Left cardiac atrium (tissue), 4 donors: ENCODE measurements at regions not wholly inside any gene's neighbourhood (a gene's known extent, or its start where the extent isn't known, plus 50 kb on each side); places are given as distances from the start of the nearest gene placed in this dataset.

Experiments used
- ATAC-seq, 2 donors: fragments of 200-7000 bp; cut with Tn5 transposase; one replicate each; pipeline ENCODE4 v1.9.1; 2020; ENCODE audit warnings: mild to moderate bottlenecking in 2 of 2, moderate library complexity in 2 of 2
- DNase-seq: peaks from one replicate; pipeline ENCODE4 v3.0.0-alpha.2; 2020
- intact Hi-C, 2 donors: fragments of 100-400 bp; cut with DNase I; formaldehyde crosslinking; loops; one replicate each; pipeline versions ENCODE4 v1.14.1 to v1.15.1; 2022 to 2023
- donor health status: DM: no; HTN: yes; CAD: no.
- donor health status: DM: no; HTN: yes; CAD: no; lungs with severe emphysema.
- donor health status: DM: yes; HTN: yes; CAD: no.
- donor health status: Dilated cardiomyopathy.

- intact Hi-C loops: no loop called here
- peak; percentile 63 for DNase-seq
Observed at GRCh38 chr6:156557251-156557910, 219.8 kb upstream of the ARID1B start.

DNA sequence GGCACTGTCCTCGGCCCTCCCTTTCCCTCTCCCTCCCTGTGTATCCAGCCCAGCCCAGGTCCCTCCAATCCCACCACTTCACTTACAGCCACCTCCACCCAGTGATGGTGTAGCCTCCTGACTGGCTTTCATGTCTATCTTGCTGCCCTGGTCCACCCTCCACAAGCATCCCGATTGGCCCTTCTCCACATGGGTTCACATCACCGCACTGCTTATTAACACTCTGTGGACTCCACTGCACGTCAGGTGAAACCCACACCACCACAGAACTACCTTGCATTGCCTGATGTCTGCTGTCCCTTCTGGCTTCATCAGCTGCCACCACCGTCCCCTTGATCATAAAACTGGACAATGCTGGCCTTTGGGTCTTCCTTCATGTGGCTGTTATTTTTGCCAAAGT lies 220.4 kb upstream of the ARID1B start:
- no peak for ATAC-seq
- intact Hi-C loops: no loop called here

More at GRCh38 chr6:156557251-156557910, 219.8 kb upstream of the ARID1B start:
- ATAC-seq: peak; percentile 79 to 93

DNA sequence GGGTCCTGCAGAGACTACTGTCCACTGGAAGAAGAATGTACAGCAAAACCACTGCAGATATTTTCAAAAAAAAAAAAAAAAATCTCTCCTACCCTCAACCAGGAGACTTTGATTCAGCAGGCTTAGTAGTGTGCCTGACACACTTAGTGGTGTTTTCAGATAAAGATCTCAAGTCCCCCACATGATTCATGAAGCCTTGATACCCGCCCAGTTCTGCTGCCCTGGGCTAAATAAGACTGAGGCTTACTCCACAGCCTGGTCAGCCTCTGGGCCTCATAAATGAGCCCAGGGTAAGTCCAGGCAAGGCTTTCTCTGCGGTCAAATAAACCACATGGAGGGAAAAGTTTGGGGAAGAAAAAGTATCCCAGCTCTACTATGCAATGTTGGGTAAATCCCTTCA lies 222.1 kb upstream of the ARID1B start:
- intact Hi-C loops: no loop called here
- ATAC-seq: no peak

More for the DNA sequence above, 220.4 kb upstream of the ARID1B start:
- DNase-seq: no peak

GRCh38 chr6:156554160-156554559 lies 223.0 kb upstream of the ARID1B start:
- intact Hi-C loops: no loop called here
- DNase-seq (no peak), ATAC-seq (no peak)

More for the DNA sequence above, 222.1 kb upstream of the ARID1B start:
- no peak for DNase-seq

DNA sequence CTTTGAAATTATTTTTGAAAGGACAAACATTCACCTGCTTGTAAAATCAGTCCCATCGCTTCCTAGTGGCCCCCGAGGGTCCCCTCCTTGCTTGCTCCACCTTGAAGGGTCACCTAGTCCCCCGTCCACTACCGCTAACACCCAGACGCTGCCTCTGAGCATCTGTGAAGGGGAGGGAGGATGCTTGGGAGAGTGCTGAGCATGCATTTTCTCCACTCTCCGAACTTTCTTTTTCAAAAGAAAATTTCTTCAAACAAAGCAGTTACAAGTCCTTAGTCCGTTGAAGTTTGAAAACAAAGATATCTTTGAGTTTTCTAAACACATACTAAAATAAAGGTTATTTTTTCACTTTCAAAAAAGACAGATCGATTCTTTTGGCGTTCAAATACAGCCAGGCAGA lies 224.3 kb upstream of the ARID1B start:
- ATAC-seq: no peak

GRCh38 chr6:156550949-156551348 lies 226.2 kb upstream of the ARID1B start:
- ATAC-seq (no peak), DNase-seq (no peak)
- intact Hi-C loops: no loop called here

More for the DNA sequence above, 224.3 kb upstream of the ARID1B start:
- intact Hi-C loops: no loop called here
- DNase-seq: no peak

- DNase-seq (no peak), ATAC-seq (no peak)
- intact Hi-C loops: no loop called here
Observed at GRCh38 chr6:156545931-156546330, 231.2 kb upstream of the ARID1B start.

- DNase-seq (no peak), ATAC-seq (no peak)
- intact Hi-C loops: no loop called here
Observed at GRCh38 chr6:156545021-156545420, 232.2 kb upstream of the ARID1B start.

DNA sequence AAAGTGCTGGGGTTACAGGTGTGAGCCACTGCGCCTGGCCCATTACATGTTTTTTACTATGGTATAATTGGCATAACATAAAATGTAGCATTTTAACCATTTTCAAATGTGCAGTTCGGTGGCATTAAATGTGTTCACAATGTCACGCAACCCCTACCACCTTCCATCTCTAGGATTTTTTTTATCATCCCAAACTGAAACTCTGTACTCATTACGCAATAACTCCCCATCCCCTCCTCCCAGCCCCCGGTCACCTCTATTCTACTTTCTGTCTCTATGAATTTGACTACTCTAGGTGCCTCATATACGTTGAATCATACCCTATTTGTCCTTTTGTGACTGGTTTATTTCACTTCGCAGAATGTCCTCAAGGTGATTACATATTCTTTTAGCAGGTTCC lies 233.1 kb upstream of the ARID1B start:
- no peak for ATAC-seq
- DNase-seq: no peak
- intact Hi-C loops: no loop called here

DNA sequence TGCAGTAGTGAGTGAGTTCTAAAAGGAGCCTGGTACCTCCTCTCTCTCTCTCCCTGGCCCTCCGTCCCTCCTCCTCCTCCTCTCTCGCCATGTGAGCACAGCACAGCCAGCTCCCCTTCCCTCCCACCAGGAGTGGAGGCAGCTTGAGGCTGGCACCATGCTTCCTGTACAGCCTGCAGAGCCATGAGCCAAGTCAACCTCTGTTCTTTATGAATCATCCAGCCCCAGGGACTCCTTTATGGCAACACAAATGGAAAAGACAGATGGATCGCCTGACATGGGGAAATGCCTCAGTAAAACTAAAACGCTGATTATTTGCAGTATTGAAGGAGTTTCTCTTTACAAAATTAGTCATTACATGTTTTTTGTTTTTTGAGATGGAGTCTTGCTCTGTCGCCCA lies 233.7 kb upstream of the ARID1B start:
- intact Hi-C loops: no loop called here
- ATAC-seq (no peak), DNase-seq (no peak)

- intact Hi-C loops: no loop called here
Observed at GRCh38 chr6:156538875-156539660, 238.1 kb upstream of the ARID1B start.

GRCh38 chr6:156534594-156534993 lies 242.6 kb upstream of the ARID1B start:
- DNase-seq: no peak
- intact Hi-C loops: no loop called here
- ATAC-seq: no peak

More at GRCh38 chr6:156538875-156539660, 238.1 kb upstream of the ARID1B start:
- ATAC-seq: no peak
- DNase-seq: no peak

- intact Hi-C loops: no loop called here
- DNase-seq (no peak), ATAC-seq (no peak)
Observed at GRCh38 chr6:156533872-156534524, 243.2 kb upstream of the ARID1B start.

DNA sequence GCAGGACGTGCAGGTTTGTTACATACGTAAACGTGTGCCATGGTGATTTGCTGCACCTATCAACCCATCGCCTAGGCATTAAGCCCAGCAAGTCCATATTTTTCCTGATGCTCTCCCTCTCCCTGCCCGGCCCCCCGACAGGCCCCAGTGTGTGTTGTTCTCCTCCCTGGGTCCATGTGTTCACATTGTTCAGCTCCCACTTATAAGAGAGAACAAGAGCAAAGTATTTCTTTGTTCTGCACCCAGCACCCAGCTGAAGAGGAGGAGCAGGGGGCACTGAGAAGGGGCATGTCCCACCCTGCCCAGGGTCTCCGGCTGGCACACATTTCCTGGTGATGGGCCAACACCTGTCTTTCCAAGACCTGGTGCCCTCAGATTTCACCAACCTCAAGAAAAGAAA lies 251.1 kb upstream of the ARID1B start:
- intact Hi-C loops: no loop called here
- DNase-seq: no peak

DNA sequence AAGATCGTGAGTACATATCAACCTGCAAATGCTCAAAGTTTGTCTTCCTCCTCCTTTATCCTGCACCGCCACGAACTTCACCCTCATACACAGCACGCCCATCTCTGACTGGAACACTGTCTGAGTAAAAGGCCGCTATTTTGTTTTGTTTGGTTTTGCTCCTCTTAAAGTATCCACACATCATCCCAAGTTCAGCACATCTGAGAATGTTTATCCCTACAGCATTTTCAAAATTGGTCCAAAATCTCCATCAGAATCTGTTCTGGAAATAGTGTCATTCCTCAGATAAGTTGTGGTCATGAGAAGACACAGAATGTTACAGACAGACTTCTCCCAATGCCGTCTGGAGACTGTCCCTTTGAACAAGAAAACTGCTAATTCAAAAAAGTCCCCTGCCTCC lies 251.6 kb upstream of the ARID1B start:
- intact Hi-C loops: no loop called here
- ATAC-seq (no peak), DNase-seq (no peak)

More for the DNA sequence above, 251.1 kb upstream of the ARID1B start:
- no peak for ATAC-seq

- no peak for DNase-seq
- intact Hi-C loops: no loop called here
- no peak for ATAC-seq
Observed at GRCh38 chr6:156519940-156520339, 257.2 kb upstream of the ARID1B start.

DNA sequence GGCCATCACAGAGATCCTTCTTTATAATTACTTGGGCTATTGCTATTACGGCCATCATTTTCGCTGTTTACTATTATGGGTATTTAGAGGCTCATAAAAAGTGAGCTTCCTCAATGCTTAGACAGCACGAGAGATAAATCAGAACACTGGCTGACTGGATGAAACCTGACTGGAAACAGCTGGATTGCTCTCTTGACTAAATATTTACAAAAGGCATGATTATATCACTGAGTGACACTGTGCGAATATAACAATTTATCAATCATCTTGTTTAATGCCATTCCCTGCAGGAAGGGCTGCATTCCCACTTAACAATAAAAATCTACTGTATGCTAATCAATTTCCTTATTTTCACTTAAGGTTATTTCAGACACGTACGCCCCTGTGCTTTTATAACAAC lies 260.1 kb upstream of the ARID1B start:
- ATAC-seq (no peak), DNase-seq (no peak)
- intact Hi-C loops: no loop called here

GRCh38 chr6:156515242-156515641 lies 261.9 kb upstream of the ARID1B start:
- intact Hi-C loops: no loop called here
- no peak for DNase-seq
- no peak for ATAC-seq

GRCh38 chr6:156513504-156513903 lies 263.7 kb upstream of the ARID1B start:
- ATAC-seq (no peak), DNase-seq (no peak)
- intact Hi-C loops: no loop called here

DNA sequence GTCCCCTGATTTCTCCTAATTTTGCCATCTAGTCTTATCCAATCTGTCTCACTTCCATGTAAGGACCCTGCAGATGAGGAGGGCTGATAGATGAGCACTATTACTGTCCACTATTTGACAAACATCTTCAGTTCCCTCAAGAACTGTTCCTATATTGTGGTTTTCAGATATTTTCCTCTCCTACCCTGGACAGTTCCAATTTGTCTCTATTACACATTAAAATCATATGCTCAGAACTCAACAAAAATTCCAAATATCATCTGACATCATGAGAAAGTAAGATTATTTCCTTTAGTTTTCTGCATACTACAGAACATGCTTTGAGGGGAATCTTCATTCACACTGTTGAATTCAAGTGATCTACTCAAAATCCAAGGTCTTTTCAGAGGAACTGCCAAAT lies 265.6 kb upstream of the ARID1B start:
- no peak for DNase-seq
- intact Hi-C loops: no loop called here
- no peak for ATAC-seq
